Left hindlimb (tissue), 1 donor: ENCODE measurements at regions not wholly inside any gene's neighbourhood (a gene's known extent, or its start where the extent isn't known, plus 50 kb on each side); places are given as distances from the start of the nearest gene placed in this dataset.

Source experiments
- DNase-seq: peaks from one replicate; pipeline ENCODE4 v3.0.0-alpha.2; 2018

DNA sequence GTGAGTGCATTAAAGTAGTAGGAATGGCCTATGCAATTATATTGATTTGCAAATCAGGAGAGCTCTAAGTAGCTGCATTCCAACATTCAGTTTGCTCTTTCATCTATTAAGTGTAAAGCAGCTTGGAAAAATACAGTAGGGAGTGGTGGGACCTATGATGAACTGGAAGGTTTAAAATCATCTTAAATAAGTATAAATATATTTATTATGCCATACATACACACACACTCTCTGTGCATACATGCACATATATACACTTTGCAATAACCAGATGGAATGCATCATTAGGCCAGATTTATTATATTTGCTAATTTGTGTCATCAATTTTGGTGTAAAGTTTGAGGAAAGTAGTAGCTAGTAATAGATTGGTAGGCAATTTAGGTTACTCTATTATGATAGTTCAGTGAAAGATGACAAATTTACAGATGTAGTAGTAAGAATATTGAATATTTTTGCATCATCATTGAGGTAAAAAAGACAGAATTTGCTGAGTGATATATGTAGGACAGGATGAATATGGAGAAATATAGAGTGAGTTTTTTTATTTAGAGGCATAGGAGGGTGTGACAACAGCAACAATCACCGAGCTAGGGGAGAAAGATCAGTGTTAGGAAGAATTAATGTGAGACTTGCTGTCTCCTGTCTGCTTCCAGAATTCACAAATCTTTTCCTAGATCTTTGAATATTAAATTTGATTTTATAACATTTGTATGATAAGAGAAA is 961.0 kb upstream of the CDH2 start:
- no peak for DNase-seq

- no peak for DNase-seq
These were observed 947.0 kb upstream of the CDH2 start for GRCh38 chr18:29123706-29124530.

DNA sequence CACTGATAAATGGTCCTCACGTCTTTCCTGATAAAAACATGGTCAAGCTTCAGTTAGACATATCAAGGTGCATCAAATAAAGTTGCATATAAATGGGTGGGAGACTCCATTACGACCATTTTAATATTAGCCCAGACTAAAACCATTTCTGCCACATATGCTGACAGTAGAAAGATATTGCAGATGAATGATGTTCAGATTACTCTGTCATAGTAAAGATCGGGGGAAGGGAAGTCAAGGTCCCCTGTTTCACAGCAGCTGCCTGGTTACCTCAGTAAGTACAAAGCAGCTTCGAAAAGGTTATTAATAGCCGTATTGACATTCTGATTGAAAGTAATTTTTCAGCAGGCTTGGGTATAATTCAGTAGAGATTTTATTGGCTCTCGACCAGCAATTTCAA is 927.7 kb upstream of the CDH2 start:
- no peak for DNase-seq

DNA sequence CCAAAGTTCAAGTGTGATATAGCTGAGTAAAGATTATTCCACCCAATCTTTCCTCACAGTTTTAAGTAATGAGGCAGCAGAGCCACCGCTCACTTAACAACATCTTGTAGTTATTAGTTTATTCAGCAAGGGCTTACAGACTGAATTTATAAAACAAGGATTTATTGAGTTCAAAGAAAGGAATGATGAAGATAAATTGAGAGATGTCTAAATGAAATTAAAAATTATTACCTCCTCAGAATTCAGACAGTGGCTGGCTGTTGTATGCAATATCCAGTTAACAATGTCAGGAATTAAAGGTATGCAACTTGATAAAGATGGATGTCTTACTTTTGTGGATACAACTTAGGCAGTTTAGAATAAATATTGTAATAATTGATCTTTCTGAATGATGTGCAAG is 927.3 kb upstream of the CDH2 start:
- no peak for DNase-seq

- DNase-seq: no peak
These were observed 919.3 kb upstream of the CDH2 start for GRCh38 chr18:29096079-29096770.

DNA sequence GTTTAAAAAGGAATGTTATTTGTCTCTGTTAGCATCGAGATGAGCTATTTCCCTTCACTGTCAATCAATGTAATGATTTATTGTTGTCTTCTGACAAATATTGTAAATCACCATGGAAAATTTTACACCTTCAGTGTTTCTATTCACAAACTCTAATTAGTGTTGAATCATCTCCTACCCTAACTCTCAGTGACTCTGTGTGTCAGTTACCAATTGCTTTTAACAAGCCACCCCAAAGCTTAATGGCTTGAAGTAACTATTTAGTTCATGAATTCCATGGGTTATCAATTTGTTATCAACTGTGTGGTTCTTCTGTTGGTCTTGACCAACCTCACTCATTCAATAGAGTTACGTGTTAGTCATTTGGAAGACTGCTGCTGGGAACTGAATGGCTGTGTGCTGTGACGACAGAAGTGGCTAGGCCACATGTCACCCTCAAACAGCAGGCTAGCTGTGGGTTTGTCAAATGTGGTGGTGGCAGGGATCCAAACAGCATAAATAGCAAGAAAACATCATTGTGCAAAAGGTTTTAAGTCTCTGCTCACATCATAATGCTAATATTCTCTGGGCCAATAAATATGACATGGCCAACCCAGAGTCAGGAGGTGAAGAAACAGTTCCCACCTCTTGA is 910.8 kb upstream of the CDH2 start:
- DNase-seq: no peak

GRCh38 chr18:29084120-29084519 is 907.2 kb upstream of the CDH2 start:
- DNase-seq: no peak

- no peak for DNase-seq
These were observed 906.6 kb upstream of the CDH2 start for GRCh38 chr18:29083545-29083944.

GRCh38 chr18:29080946-29081345 is 904.0 kb upstream of the CDH2 start:
- DNase-seq: no peak

DNA sequence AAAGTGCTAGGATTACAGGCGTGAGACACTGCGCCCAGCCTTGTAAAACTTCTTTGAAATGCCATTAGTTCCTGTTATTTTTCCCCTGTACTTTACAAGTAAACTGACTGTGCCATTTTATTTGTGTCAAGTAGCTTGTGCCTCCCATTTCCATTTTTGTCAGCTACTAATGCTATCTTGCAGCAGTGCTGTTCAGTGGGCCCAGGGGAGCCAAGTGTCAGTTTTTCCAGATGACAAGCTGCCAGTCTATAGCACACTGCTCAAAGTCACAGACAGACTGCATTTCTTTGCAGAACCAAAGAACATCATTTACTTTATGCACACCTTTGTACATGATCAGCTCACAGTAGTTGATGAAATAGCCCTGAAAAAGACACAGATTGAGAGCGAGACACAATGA is 901.3 kb upstream of the CDH2 start:
- DNase-seq: no peak

DNA sequence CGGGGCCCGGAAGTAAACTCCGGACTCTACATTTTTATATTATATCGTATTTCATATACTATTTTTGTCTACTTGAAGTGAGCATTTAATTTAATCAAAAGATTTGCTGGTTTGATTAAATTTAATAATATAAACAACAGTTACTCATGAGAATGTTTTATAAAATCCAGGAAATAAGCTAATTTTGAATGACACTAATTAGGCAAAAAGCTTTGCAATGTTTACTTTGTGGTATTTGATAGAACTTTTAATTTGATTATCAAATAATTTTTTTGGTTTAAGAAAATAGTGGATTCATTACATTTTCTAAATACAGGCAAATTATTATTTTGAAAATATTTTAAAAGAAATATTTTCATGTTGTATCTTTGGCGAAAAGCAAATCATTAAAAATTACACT is 900.4 kb upstream of the CDH2 start:
- no peak for DNase-seq

DNA sequence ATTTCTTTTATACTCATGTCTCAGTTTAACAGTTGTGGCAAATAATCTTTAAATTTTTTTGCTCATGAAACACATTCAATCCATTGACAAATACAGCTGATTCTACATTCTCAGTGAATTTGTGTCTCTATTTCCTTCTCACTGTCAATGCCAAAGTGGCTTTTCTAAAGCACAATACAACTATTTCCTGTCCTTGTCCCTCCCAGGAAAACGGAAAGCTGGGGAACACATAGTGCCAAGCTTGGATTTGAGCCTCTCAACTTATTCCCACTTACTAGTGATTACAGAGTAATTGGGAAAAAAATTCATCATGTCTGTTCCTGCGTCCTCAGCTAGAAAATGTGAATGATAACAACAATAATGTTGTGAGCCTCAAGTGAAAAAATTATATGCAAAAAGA is 899.7 kb upstream of the CDH2 start:
- no peak for DNase-seq

- DNase-seq: no peak
These were observed 897.2 kb upstream of the CDH2 start for GRCh38 chr18:29074147-29074546.

DNA sequence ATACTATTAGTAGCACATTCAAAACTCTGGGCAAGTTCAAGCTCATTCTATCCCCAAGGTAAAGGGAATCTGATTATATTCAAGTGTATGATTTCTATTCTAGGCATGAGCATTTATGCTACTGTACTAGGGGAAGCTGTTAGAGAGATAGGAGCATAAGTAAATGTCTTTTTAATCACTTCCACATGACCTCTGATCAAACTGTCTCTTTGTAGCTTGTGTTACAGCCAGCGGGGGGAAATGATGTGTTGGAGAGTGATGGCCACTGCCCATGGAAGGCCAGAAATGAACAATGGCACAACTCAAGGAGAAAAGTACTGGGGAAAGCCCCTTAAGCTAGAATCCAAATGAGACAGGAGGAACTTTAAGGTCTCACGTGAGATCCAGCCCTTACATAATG is 894.9 kb upstream of the CDH2 start:
- DNase-seq: no peak

DNA sequence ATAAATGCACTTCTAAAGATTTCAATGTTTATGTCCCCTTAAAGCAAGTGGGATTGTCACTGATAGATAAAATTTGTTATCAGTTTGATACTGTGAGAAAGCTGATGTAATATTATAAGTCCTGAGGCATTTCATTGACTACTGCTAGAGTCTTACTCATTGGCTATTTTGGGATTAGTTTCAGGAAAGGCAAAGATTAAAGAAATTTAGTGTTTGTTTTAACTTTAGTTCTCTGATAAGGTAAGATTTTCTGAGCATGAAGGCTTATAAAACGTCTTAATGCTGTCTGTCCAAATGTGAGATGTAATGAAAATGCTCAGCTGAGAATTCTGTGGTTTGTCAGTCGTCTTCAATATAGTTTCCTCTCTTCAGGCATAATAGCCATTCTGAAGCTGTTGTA is 886.4 kb upstream of the CDH2 start:
- no peak for DNase-seq

GRCh38 chr18:29062921-29063320 is 886.0 kb upstream of the CDH2 start:
- no peak for DNase-seq

DNA sequence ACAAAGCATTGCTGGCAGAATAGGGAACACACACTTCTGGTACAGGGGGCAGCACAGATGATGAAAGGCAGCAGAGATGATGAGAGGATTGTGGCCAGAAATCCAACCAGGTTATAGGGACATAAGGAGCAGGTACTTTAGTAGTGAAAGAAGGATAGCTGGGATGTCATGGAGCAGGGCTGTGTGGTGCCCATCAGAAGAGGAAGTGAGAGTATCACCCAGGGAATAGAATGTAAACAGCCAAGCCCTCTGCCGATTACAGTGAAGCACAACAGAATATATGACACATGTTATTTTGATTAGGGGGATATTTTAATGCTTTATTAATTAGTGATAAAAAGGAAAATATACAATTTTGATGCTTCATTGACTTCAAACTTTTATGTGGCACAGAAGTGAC is 883.4 kb upstream of the CDH2 start:
- DNase-seq: no peak

GRCh38 chr18:29057703-29058102 is 880.8 kb upstream of the CDH2 start:
- DNase-seq: no peak

GRCh38 chr18:29056800-29057199 is 879.9 kb upstream of the CDH2 start:
- no peak for DNase-seq

GRCh38 chr18:29041976-29042375 is 865.0 kb upstream of the CDH2 start:
- DNase-seq: no peak

GRCh38 chr18:29034113-29034856 is 857.4 kb upstream of the CDH2 start:
- DNase-seq: no peak

- no peak for DNase-seq
These were observed 851.6 kb upstream of the CDH2 start for GRCh38 chr18:29028560-29028959.

DNA sequence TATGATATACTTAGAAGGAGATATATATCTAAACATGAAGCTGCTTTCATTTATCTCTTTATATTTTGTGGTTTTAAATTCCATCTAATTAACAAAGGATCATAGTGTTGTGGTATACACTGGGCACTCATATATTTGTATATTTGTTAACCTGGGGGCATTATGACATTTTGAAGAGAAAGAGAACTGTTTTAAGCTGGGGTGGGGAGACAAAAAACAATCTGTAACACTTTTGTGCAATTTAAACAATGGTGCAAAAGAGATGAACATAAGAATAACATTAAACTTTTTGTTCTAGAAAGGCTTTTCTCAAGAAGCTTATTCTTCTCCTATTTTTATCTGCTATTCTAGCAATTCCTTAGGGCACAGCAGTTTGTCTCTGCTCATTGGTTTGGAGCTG is 842.0 kb upstream of the CDH2 start:
- DNase-seq: no peak
